ENCODE measurements at regions not wholly inside any gene's neighbourhood (a gene's known extent, or its start where the extent isn't known, plus 50 kb on each side); places are given as distances from the start of the nearest gene placed in this dataset.

- DNase-seq = no peak
Observed at GRCh38 chr1:209368864-209369598, 214.5 kb upstream of the CAMK1G start.

- no peak for DNase-seq
Observed at GRCh38 chr1:209370241-209370995, 213.1 kb upstream of the CAMK1G start.

- DNase-seq = no peak
Observed at GRCh38 chr1:209375097-209375496, 208.4 kb upstream of the CAMK1G start.

GRCh38 chr1:209375671-209376365, 207.7 kb upstream of the CAMK1G start:
- DNase-seq = no peak

- no peak for DNase-seq
Observed at GRCh38 chr1:209376774-209377173, 206.7 kb upstream of the CAMK1G start.

GRCh38 chr1:209377995-209378394, 205.5 kb upstream of the CAMK1G start:
- DNase-seq = no peak

GRCh38 chr1:209379280-209379679, 204.2 kb upstream of the CAMK1G start:
- DNase-seq = no peak

- no peak for DNase-seq
Observed at GRCh38 chr1:209380420-209380819, 203.1 kb upstream of the CAMK1G start.

- no peak for DNase-seq
Observed at GRCh38 chr1:209382231-209383100, 201.0 kb upstream of the CAMK1G start.

- DNase-seq = no peak
Observed at GRCh38 chr1:209383422-209383821, 200.1 kb upstream of the CAMK1G start.

- no peak for DNase-seq
Observed at GRCh38 chr1:209383907-209384709, 199.4 kb upstream of the CAMK1G start.

- DNase-seq = no peak
Observed at GRCh38 chr1:209384710-209385550, 198.6 kb upstream of the CAMK1G start.

GRCh38 chr1:209386156-209386555, 197.4 kb upstream of the CAMK1G start:
- DNase-seq = no peak

- no peak for DNase-seq
Observed at GRCh38 chr1:209387271-209387968, 196.1 kb upstream of the CAMK1G start.

GRCh38 chr1:209387969-209388329, 195.6 kb upstream of the CAMK1G start:
- no peak for DNase-seq

GRCh38 chr1:209388358-209388757, 195.2 kb upstream of the CAMK1G start:
- DNase-seq = no peak

GRCh38 chr1:209389258-209389657, 194.3 kb upstream of the CAMK1G start:
- DNase-seq = no peak

- no peak for DNase-seq
Observed at GRCh38 chr1:209389975-209390374, 193.5 kb upstream of the CAMK1G start.

GRCh38 chr1:209390764-209391163, 192.8 kb upstream of the CAMK1G start:
- DNase-seq = no peak

- no peak for DNase-seq
Observed at GRCh38 chr1:209391792-209392191, 191.7 kb upstream of the CAMK1G start.
